Activated CD8-positive, alpha-beta memory T cell treated with anti-CD3 and anti-CD28 coated beads for 36 hours (primary cell): ENCODE measurements at regions not wholly inside any gene's neighbourhood (a gene's known extent, or its start where the extent isn't known, plus 50 kb on each side); places are given as distances from the start of the nearest gene placed in this dataset.
"Not testable (repeated sequence)": the region's sequence is repeated elsewhere in the genome, so short reads cannot be mapped to it uniquely, and the experiment has no call there.

Experiments
- CTCF ChIA-PET: fragments of 350-600 bp; sonication (Branson Sonifier 250); formaldehyde crosslinking; loops from one replicate; lab custom pipeline; 2021; ENCODE audit warnings: antibody characterized with exemption; lab: Charles Lee
- POLR2A ChIA-PET: fragments of 350-600 bp; sonication (Branson Sonifier 250); formaldehyde crosslinking; loops from one replicate; lab custom pipeline; 2021; ENCODE audit warnings: antibody characterized with exemption; lab: Charles Lee

DNA sequence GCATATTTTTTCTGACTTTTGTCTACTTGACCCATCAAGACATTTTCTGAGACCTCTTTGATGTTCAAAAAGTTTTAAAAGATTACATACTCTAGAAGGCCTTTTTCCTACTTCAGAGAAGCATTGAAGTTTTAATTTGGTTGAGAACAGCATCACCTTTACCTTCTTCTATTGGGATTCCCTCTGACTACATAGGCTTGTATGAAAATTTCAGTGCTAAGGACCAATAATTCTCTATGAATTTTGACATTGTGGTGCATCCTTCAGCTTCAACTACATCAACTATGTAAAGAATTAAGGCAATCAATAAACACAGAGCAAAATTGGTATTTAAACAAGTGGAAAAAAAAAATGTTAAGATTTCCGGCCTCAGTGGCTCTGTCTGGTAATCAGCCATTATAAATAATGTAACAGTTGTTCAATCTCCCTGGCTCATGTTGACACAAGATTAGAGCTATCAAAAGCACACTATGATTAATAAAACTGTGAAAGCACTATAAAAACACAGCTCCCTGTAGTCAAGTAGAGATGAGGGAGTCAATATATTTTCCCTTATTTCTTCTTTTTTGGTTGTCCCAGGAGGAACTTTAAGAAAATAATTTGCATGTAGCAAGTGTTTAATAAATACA, 627.0 kb upstream of the SYT4 start:
- CTCF ChIA-PET, result no interaction called here

DNA sequence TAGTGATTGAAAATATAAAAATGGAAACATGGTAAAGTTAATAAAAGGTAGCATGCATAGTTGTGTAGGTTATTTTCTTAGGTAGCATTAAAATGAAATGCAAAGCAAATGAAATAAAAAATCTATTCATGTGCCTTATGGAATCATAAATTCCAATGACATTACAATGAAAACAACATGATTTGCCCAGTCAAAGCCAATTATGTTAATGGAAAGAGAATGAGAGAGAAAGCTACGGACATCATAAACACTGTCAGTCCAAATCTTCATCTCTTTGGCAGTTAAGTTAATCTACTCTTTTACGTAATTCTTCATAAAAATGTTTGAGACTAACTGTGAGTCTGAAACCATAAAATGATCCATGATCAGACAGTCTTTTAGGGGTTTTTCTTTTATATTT, 636.7 kb upstream of the SYT4 start:
- POLR2A ChIA-PET, result no interaction called here
- CTCF ChIA-PET, result no interaction called here

More for the DNA sequence above, 627.0 kb upstream of the SYT4 start:
- POLR2A ChIA-PET, result no interaction called here

DNA sequence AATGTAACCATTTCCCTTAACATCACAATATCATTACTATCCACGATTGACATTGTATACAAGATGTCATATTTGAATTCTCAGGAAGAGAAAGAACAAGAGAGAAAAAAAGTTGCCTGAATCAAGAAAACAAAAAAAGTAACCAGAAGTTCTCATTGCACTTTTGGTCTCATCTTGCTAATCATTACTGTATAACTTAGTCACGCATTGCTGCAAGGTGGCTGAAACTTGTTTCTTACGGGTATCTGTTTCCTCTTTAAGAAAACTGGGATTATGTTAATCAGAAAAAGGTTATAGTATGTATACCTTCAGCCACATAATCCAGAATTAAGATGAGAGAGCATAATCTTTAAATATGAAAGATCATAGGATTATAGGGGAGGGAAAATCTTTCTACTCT, 639.7 kb upstream of the SYT4 start:
- POLR2A ChIA-PET, result no interaction called here
- CTCF ChIA-PET, result no interaction called here

DNA sequence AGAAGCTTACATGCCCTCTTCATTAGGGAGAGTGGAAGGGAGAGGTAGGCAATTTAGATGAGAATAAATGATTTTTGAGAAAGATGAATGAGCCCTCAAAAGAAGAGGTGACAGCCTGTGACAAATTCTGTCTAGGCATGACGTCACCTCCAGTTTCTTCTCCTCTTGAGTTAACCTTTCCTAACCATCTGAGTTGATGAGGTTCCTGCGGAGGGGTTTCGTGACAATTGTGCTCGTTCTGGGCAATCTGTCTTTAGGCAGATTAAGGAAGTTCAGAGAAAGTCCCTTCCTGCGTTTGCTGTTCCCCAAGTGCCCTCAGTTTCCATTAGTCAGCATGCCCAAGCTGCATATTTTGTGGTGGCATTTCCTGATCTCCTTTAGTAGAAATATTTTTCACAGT, 640.2 kb upstream of the SYT4 start:
- CTCF ChIA-PET, result no interaction called here

DNA sequence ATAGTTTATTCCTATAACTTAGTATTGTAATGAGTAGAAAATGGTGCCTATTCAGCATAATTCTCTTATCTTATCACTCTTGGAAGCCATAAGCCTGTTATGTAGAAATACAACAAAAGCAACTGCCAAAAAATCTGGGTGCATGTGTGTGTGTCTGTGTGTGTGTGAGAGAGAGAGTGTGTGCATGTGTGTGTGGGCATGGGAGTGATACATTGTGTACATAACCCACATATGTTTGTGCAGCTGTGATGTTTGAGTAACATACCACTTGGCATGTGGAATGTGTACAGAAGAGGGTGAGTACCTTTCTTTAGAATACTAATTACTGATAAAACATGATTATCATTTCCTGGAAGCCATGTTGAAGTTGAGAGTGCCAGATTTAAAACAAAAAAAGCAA, 642.3 kb upstream of the SYT4 start:
- POLR2A ChIA-PET, result no interaction called here
- CTCF ChIA-PET, result no interaction called here

More for the DNA sequence above, 640.2 kb upstream of the SYT4 start:
- POLR2A ChIA-PET, result no interaction called here

DNA sequence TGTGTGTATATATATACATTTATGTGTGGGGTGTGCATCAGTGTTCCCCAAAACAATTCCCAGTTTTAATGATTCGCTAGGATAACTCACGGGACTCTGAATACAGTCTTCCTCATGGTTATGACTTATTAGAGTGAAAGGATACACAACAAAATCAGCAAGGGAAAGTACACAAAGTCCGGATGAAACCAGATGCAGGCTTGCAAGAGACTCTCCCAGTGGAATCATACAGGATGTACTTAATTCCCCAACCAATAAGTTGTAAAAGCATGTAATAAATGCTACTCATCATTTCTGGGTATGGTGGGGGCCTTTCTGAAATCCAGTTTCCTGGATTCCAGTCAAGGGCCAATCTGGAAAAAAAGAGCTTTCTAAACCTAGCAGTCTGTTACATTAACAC, 654.1 kb upstream of the SYT4 start:
- ChIA-PET POLR2A (no interaction called here), CTCF (no interaction called here)

DNA sequence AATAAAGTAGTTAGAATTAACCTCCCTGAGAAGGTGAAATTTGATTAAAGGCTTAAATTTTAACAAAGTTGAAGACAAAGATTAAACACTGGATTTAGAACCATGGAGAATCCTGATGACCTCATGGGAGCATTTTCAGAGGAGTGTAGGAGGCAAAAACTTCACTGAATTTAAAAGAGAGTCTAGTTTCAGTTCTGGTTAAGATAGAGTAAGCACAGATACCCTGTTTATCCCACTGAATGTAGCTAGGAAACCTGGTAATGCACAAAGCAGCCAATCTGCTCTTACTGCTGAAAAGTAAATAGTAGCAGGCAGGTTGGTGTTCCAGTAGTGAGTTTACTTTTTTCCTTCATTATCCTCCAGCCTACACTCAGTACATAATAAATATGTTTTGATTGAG, 654.9 kb upstream of the SYT4 start:
- ChIA-PET POLR2A (no interaction called here), CTCF (no interaction called here)

DNA sequence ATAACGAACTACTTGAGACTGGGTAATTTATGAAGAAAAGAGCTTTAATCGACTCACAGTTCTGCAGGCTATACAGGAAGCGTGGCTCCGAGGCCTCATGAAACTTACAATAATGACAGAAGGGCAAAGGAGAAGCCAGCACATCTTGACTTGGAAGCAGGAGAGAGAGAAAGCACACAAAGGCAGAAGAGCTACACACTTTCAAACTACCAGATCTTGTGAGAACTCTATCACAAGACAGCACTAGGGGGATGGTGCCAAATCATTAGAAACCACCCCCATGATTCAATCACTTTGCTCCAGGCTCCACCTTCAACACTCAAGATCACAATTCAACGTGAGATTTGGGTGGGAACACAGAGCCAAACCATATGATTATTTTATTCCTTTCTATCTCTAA, 655.9 kb upstream of the SYT4 start:
- CTCF ChIA-PET, result no interaction called here
- POLR2A ChIA-PET, result no interaction called here

DNA sequence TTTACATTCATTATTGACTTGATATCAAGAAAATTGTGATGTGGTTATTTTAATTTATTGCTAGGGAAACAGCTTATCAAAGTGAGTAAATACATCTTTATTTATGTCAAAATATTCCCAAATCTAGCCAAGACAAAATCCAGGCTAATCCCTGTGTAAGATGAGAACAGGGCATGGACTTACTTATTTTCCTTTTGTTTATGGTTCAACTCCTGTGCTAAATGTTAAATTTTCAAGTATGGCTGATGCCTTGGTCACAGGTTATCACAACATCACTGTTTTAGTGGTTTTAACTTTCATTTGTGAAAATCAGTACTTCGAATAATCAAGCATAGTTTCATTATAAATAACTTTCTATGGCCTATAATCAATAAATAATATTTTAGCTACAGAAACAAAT, 657.0 kb upstream of the SYT4 start:
- POLR2A ChIA-PET, result no interaction called here
- CTCF ChIA-PET, result no interaction called here

DNA sequence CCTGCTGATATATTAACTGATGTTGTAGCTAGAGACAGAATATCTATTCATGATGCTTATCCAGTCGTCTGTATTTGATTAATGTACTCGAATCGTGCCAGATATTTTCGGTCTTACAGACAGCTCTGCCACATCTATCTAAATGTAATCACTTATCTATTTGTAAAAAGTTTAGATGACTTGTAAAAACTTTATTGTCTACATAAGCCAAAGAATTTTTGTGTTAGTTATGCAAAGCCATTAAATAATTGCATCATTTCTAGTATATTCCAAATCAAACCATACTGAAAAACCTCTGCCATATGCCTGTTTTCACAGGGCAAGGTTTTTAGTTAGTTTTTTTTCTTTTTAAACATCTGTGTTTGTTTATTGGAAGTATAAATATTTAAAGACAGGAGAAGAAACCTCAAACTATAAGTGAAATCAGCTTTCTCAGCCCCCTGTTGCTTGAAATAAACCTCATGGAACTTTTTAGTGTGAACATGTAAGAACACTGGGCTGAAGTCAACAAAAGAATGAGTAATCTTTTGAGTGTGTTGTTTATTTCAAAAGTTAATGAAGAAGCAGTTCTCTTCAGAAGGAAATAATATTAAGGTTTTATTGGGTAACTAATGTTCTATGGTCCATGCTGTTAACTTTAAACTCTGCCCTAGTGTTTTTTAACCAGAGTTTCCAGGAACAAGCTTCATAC, 657.6 kb upstream of the SYT4 start:
- ChIA-PET POLR2A (no interaction called here), CTCF (no interaction called here)

DNA sequence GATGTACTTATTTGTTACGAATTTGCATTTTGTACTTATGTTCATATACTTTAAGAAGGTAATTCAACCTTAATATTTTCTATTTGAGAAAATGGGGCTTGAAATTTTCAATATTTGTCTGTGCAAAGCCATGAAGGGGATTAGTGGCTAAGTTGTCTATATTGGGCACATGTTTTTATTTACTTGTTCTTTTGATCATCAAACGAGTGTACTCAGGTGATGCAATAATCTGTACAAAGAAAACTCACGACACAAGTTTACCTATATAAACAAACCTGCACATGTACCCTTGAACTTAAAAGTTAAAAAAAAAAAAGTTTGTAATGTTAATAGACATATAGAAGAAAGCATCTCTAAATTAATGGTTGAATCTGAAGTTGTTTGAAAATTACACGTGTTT, 658.9 kb upstream of the SYT4 start:
- POLR2A ChIA-PET, result no interaction called here
- CTCF ChIA-PET, result no interaction called here

DNA sequence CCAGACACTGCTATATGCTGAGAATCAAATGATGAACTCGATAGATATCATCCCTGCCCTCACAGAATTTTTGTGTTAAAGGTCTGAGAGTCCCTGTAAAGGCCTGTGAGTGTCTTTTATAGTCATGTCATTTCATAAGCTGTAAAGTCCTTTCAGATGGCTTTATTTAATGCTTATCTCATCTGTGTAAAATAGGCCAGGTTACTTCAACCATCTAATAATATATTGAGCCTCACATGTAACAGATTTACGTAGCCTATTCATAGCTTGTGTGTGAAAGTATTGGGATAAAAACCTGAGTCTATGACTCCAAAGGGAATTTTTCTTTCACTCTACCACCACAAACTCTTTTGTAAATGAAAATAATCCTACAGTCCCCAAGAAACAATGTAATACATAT, 672.0 kb upstream of the SYT4 start:
- POLR2A ChIA-PET, result no interaction called here
- CTCF ChIA-PET, result no interaction called here

DNA sequence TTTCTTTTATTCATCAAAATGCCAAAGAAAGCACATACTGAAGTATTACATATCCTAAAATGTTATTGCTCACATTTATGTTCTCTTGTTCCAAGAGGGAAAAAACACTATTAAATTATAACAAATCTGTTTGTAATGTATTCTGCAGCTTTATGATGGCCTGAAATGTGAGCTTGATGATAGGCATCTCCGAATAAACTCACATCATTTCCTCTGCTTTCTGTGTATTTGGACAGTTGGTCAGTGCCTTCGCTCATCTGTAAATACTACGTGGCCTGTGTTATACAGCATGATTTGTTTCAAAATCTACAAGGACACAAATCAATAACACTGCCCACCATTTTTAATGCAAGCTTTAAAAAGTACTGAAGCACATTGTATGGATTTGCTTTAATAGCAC, 672.8 kb upstream of the SYT4 start:
- POLR2A ChIA-PET, result no interaction called here

DNA sequence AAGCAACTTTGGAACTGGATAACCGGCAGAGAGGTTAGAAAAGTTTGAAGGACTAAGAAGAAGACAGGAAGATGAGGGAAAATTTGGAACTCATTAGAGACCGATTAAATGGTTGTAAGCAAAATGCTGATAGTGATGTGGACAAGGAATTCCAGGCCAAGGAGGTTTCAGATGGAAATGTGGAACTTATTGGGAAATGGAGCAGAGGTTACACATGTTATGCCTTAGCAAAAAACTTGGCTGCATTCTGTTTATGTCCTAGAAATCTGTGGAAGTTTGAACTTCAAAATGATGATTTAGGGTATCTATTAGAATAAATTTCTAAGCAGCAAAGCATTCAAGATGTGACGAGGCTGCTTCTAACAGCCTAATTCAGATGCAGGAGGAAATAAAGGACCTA, 675.1 kb upstream of the SYT4 start:
- CTCF ChIA-PET, result no interaction called here

More for the DNA sequence above, 672.8 kb upstream of the SYT4 start:
- CTCF ChIA-PET, result no interaction called here

DNA sequence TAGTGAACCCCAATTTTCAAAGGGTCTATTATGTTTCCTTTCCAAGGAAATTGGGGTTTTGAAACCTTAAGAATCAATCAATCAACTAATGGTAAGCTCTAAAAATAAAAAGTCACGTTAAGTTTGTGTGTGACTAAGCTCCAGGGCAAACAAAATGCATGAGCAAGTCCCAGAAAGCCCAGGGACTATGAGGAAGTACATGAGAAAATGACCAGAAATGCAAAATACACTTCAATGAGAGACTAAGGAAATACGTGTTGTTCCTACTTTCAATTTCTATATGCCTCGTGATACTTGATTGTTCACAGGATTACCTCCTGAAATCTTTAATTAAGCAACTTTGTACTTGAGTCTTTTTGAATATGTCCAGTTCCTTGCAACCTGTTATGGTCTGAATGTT, 684.4 kb upstream of the SYT4 start:
- CTCF ChIA-PET, result no interaction called here
- POLR2A ChIA-PET, result no interaction called here

More for the DNA sequence above, 675.1 kb upstream of the SYT4 start:
- POLR2A ChIA-PET, result no interaction called here

DNA sequence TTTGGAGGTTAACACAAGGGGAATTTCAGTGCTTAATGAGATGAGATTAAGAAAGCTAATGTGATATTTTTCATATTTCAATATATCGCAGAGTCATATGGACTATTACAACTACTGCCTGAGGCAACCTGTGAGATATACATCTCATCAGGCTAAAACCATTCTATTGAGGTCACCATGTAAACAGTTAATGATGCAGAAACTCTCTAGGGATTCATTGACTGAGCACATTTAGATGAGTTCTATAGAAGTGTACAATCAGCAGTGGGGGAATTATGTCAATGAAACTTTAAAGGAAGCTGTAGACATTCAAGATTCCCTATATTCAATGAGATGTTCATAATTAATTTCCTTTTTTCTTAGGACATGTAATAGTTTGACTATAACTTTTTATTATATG, 687.4 kb upstream of the SYT4 start:
- POLR2A ChIA-PET, result no interaction called here

DNA sequence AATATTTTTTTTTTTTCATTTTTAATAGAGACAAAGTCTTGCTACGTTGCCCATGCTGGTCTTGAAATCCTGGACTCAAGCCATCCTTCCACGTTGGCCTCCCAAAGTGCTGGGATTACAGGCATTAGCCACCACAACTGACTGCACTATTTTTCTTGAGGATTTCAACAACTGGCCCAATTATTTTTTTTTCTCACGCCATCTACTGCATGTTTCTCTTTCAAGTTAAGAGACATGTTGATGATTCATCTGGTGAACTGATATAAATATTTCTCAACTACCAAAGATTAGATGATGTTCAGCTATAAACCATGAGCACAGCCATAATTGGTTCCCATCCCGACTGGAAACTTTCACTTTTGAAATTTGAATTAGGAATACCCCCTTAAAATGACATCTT, 688.4 kb upstream of the SYT4 start:
- ChIA-PET CTCF (no interaction called here), POLR2A (no interaction called here)

More for the DNA sequence above, 687.4 kb upstream of the SYT4 start:
- CTCF ChIA-PET, result no interaction called here

DNA sequence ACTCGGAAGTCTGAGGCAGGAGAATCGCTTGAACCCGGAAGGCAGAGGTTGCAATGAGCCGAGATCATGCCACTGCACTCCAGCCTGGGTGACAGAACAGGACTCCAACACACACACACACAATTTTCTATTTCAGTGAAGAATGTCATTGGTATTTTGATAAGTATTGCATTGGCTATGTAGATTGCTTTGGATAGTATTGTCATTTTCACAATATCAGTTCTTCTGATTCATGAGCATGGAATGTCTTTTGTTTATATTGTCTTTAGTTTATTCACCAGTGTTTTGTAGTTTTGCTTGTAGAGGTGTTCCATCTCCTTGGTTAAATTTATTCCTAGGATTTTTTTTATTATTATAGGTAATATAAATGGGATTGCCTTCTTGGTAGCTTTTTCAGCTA, 693.4 kb upstream of the SYT4 start:
- ChIA-PET CTCF (no interaction called here), POLR2A (no interaction called here)

DNA sequence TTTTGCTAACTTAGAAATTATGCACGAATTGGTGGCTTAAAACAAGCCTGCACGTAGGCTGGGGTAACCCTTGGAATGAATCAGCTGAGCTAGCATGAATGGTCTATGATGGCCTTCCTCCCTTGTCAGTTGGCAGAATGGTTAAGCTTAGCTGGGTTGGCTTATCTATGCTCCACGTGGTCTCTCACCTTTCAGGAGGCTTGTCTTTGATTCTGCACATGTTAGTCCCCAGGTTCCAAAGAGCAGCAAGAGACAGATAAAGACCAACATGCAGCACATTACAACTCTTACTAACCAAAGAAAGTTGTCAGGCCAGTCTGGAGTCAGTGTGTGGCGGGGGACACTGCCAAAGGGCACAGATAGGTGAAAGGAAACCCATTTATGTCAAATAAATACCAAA, 700.9 kb upstream of the SYT4 start:
- ChIA-PET POLR2A (no interaction called here), CTCF (no interaction called here)

DNA sequence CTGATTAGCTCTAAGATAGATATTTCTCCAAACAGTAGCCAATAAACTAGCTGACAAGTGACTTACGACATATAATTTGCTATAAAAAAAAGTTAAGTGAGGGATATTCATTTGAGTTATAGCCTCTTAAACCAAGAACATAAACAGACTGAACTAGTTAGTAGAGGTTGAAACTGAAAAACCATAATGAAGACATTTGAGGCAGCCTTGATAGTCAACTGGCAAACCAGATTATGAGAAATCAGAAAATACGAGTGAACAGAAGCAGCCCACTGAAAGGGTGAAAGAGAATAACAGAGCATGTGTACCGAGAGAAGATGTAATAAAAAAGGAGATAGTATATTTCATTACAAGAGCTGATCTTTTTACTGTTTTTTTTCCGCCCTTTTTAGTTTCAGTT, 698.1 kb upstream of the SETBP1 start:
- ChIA-PET CTCF (no interaction called here), POLR2A (no interaction called here)

DNA sequence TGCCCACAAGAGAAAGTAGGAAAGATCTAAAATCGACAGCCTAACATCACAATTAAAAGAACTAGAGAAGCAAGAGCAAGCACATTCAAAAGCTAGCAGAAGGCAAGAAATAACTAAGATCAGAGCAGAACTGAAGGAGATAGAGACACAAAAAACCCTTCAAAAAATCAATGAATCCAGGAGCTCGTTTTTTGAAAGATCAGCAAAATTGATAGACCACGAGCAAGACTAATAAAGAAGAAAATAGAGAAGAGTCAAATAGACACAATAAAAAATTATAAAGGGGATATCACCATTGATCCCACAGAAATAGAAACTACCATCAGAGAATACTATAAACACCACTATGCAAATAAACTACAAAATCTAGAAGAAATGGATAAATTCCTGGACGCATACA, 693.6 kb upstream of the SETBP1 start:
- CTCF ChIA-PET, result not testable (repeated sequence)

DNA sequence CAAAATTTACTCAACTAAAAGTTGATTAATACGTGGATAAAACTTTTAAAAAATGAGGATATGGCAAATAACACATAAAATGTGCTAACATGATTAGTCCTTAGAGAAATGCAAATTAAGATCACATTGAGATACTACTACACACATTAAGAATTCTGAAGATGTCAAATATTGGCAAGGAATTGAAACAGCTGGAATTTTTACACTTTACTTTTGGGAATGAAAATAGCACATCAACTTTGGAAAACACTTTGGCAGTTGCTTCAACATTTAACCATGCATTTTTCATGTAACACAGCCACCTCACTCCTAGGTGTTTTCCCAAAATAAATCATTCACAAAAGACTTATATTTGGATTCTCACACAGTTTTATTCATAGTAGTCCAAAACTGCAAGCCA, 687.9 kb upstream of the SETBP1 start:
- POLR2A ChIA-PET, result no interaction called here
- CTCF ChIA-PET, result no interaction called here

More for the DNA sequence above, 693.6 kb upstream of the SETBP1 start:
- POLR2A ChIA-PET, result not testable (repeated sequence)
